ENCODE measurements at regions not wholly inside any gene's neighbourhood (a gene's known extent, or its start where the extent isn't known, plus 50 kb on each side); places are given as distances from the start of the nearest gene placed in this dataset.

DNA sequence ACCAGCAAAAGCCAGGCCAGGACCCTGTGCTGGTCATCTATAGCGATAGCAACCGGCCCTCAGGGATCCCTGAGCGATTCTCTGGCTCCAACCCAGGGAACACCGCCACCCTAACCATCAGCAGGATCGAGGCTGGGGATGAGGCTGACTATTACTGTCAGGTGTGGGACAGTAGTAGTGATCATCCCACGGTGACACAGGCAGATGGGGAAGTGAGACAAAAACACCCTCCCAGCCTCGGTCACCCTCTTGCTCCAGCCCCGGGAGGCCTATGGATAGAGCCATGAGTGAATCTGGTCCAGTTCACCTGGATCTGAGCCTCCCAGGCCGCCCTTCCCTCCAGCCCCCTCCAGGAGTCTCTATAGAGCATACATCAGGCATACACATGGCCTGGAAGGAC is 115.2 kb upstream of the IGLL5 start:
- H3K36me3 Mint-ChIP-seq (ENCODE audit: insufficient read depth, unreplicated experiment), result no peaks in the 10 kb centered on the region
- CTCF ChIA-PET, result interaction anchor here (0.6 to 3.0 kb wide), 6 partner anchors 14 to 916 kb away, joined by 3 to 22 read pairs (median 4); no protein-coding TSS in a partner anchor
- no peak overlapping the region for H3K4me3 Mint-ChIP-seq (ENCODE audit: unreplicated experiment)
- H3K36me3 ChIP-seq (ENCODE audit: control insufficient read depth, insufficient read depth, low read length), result no peaks in the 10 kb centered on the region
- H3K27me3 Mint-ChIP-seq (ENCODE audit: insufficient read depth, unreplicated experiment), result peaks cover 3% of the 10 kb centered on the region
- H3K9me3 ChIP-seq, result no peaks in the 10 kb centered on the region
- no TSS peak for BruUV-seq (replicated peaks)
- no peak overlapping the region for H3K4me3 ChIP-seq (ENCODE audit: low read depth, low read length)
- no peaks in the 10 kb centered on the region for H3K9me3 Mint-ChIP-seq (ENCODE audit: unreplicated experiment)
- H3K27ac Mint-ChIP-seq (ENCODE audit: unreplicated experiment), result peak overlapping the region; percentile 45
- no peak for DNase-seq
- TF ChIP-seq, protein P1, sequence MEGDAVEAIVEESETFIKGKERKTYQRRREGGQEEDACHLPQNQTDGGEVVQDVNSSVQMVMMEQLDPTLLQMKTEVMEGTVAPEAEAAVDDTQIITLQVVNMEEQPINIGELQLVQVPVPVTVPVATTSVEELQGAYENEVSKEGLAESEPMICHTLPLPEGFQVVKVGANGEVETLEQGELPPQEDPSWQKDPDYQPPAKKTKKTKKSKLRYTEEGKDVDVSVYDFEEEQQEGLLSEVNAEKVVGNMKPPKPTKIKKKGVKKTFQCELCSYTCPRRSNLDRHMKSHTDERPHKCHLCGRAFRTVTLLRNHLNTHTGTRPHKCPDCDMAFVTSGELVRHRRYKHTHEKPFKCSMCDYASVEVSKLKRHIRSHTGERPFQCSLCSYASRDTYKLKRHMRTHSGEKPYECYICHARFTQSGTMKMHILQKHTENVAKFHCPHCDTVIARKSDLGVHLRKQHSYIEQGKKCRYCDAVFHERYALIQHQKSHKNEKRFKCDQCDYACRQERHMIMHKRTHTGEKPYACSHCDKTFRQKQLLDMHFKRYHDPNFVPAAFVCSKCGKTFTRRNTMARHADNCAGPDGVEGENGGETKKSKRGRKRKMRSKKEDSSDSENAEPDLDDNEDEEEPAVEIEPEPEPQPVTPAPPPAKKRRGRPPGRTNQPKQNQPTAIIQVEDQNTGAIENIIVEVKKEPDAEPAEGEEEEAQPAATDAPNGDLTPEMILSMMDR (IDR thresholded peaks at IDR 0.05; ENCODE audit: insufficient read depth in 1 of 2, low read depth in 1 of 2, low read length in 1 of 2, severe bottlenecking in 1 of 2, unreplicated experiment in 1 of 2), result peak in 1 of 2 experiments; percentile 12
- no peaks in the 10 kb centered on the region for H3K4me1 Mint-ChIP-seq (ENCODE audit: low read depth, unreplicated experiment)
- intact Hi-C loops (cut with micrococcal nuclease; ENCODE audit: unreplicated experiment), result no loop called here
- no peaks in the 10 kb centered on the region for H3K4me1 ChIP-seq
- POLR2A ChIA-PET, result no interaction called here
- H3K27me3 ChIP-seq (replicated peaks; ENCODE audit: control insufficient read depth, insufficient read depth, low read length), result no peaks in the 10 kb centered on the region

DNA sequence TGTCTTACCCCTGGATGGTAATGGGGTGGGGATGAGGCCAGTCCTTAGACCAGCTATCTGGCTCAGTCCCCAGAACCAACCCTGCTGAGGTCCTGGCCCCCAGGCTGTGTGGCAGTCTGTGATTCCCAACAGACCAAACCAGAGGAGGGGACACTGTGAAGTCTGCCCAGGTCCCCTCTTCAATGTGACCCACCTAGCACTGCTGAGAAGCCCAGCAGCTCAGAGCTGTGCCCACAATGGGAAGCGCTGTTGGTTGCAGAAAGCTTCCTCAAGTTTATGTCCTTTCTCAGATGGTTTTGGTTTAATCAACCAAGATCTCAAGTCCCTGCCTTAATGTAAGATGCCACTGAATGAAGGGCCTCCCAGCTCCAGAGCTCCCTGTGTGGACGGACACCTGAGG is 114.7 kb upstream of the IGLL5 start:
- Histone ChIP-seq H3K4me3 (ENCODE audit: low read depth, low read length) (no peak overlapping the region), H3K36me3 (ENCODE audit: control insufficient read depth, insufficient read depth, low read length) (no peaks in the 10 kb centered on the region), H3K4me1 (no peaks in the 10 kb centered on the region), H3K9me3 (no peaks in the 10 kb centered on the region), H3K27me3 (replicated peaks; ENCODE audit: control insufficient read depth, insufficient read depth, low read length) (no peaks in the 10 kb centered on the region)
- H3K27me3 Mint-ChIP-seq (ENCODE audit: insufficient read depth, unreplicated experiment), result peaks cover 3% of the 10 kb centered on the region
- POLR2A ChIA-PET, result no interaction called here
- no peak overlapping the region for H3K27ac Mint-ChIP-seq (ENCODE audit: unreplicated experiment)
- no TSS peak for BruUV-seq (replicated peaks)
- CTCF ChIA-PET, result interaction anchor here (0.6 to 1.3 kb wide), 3 partner anchors 111 to 916 kb away, joined by 3 to 5 read pairs (median 3); no protein-coding TSS in a partner anchor
- intact Hi-C loops (cut with micrococcal nuclease; ENCODE audit: unreplicated experiment), result no loop called here
- DNase-seq, result no peak
- no peak overlapping the region for H3K4me3 Mint-ChIP-seq (ENCODE audit: unreplicated experiment)
- H3K4me1 Mint-ChIP-seq (ENCODE audit: low read depth, unreplicated experiment), result no peaks in the 10 kb centered on the region
- TF ChIP-seq, protein P1 (IDR thresholded peaks at IDR 0.05; ENCODE audit: insufficient read depth in 1 of 2, low read depth in 1 of 2, low read length in 1 of 2, severe bottlenecking in 1 of 2, unreplicated experiment in 1 of 2), result no peak
- H3K9me3 Mint-ChIP-seq (ENCODE audit: unreplicated experiment), result no peaks in the 10 kb centered on the region
- H3K36me3 Mint-ChIP-seq (ENCODE audit: insufficient read depth, unreplicated experiment), result no peaks in the 10 kb centered on the region

DNA sequence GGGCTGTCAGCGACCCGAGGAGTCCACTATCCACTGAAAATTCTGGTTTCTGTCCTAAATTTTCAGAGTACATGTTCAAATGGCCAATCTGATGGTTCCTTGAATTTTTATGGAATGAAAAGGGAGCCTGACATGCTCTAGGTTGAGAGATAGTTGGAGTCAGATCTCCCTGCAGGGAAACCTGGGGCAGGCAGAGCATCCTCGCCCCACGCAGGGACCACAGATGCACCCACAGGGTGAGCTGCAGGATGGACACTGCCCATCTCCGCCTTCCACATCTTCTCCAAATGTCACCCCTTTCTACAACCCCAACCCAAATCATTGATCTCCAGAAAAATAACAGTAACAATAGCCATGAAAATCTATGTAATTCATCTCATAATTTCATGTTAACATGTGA is 114.2 kb upstream of the IGLL5 start:
- no peak overlapping the region for H3K27ac Mint-ChIP-seq (ENCODE audit: unreplicated experiment)
- ChIA-PET POLR2A (no interaction called here), CTCF (no interaction called here)
- H3K27me3 Mint-ChIP-seq (ENCODE audit: insufficient read depth, unreplicated experiment), result peaks cover 3% of the 10 kb centered on the region
- no peaks in the 10 kb centered on the region for H3K27me3 ChIP-seq (replicated peaks; ENCODE audit: control insufficient read depth, insufficient read depth, low read length)
- no peaks in the 10 kb centered on the region for H3K4me1 Mint-ChIP-seq (ENCODE audit: low read depth, unreplicated experiment)
- no peak for DNase-seq
- no peaks in the 10 kb centered on the region for H3K36me3 ChIP-seq (ENCODE audit: control insufficient read depth, insufficient read depth, low read length)
- no peaks in the 10 kb centered on the region for H3K36me3 Mint-ChIP-seq (ENCODE audit: insufficient read depth, unreplicated experiment)
- no peak overlapping the region for H3K4me3 Mint-ChIP-seq (ENCODE audit: unreplicated experiment)
- no peaks in the 10 kb centered on the region for H3K9me3 Mint-ChIP-seq (ENCODE audit: unreplicated experiment)
- no peaks in the 10 kb centered on the region for H3K4me1 ChIP-seq
- no peak overlapping the region for H3K4me3 ChIP-seq (ENCODE audit: low read depth, low read length)
- intact Hi-C loops (cut with micrococcal nuclease; ENCODE audit: unreplicated experiment), result no loop called here
- H3K9me3 ChIP-seq, result no peaks in the 10 kb centered on the region
- BruUV-seq (replicated peaks), result no TSS peak
- TF ChIP-seq, protein P1 (IDR thresholded peaks at IDR 0.05; ENCODE audit: insufficient read depth in 1 of 2, low read depth in 1 of 2, low read length in 1 of 2, severe bottlenecking in 1 of 2, unreplicated experiment in 1 of 2), result no peak

Measured in Caco-2 (cell line).